ENCODE measurements at regions not wholly inside any gene's neighbourhood (a gene's known extent, or its start where the extent isn't known, plus 50 kb on each side); places are given as distances from the start of the nearest gene placed in this dataset.

DNA sequence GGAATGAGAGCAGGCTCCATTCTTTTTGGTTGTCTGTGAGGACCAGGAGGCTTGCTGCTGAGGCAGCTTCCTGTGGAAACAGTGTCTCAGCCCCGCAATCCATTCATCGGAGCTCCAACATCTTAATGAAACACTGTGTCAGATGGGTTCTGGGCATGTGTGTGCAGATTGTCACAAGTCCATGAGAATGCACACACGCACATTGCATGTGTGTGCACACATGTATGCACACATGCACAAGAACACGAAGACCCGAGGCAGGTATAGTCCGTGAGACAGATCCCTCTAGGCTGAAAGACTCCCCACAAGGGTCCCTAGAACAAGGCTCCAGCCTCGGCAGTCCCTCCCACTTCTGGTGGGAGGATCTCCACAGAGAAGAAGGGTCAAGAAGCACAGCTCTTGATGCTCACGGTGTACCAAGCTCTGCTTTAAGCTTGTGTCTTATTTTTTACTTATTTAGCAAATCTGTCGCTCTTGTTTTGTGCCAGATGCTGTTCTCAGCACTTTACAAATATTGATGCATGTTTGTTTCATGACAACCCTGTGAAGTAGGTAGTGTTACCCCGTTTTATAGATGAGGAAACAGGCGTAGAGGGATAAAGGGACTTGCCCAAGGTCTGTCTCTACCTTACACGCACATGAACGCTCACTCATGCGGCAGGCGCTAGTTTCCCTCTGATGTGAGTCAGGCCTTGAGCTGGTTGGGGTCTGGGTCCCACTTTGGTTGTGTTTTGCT lies 213.1 kb downstream of the SEC14L1 start:
- no peak for DNase-seq (ENCODE audit: extremely low read depth, low read depth)
- TF ChIP-seq, protein P1, sequence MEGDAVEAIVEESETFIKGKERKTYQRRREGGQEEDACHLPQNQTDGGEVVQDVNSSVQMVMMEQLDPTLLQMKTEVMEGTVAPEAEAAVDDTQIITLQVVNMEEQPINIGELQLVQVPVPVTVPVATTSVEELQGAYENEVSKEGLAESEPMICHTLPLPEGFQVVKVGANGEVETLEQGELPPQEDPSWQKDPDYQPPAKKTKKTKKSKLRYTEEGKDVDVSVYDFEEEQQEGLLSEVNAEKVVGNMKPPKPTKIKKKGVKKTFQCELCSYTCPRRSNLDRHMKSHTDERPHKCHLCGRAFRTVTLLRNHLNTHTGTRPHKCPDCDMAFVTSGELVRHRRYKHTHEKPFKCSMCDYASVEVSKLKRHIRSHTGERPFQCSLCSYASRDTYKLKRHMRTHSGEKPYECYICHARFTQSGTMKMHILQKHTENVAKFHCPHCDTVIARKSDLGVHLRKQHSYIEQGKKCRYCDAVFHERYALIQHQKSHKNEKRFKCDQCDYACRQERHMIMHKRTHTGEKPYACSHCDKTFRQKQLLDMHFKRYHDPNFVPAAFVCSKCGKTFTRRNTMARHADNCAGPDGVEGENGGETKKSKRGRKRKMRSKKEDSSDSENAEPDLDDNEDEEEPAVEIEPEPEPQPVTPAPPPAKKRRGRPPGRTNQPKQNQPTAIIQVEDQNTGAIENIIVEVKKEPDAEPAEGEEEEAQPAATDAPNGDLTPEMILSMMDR (IDR thresholded peaks at IDR 0.05; ENCODE audit: low read depth, low read length), result no peak

DNA sequence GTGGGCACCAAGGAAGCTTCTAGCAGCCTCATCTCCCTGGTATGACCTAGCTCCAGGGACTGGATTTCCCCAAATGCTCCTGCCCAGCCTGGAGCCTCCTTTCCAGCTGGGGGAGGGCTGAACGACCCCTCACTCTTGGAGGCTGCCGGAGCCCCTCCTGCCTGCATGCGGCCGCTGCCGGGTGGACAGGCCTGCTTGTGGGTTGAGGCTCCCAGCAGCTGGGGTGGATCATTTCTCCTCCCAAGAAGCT lies 213.6 kb downstream of the SEC14L1 start:
- TF ChIP-seq, protein P1 (IDR thresholded peaks at IDR 0.05; ENCODE audit: low read depth, low read length), result no peak
- DNase-seq (ENCODE audit: extremely low read depth, low read depth), result no peak

DNA sequence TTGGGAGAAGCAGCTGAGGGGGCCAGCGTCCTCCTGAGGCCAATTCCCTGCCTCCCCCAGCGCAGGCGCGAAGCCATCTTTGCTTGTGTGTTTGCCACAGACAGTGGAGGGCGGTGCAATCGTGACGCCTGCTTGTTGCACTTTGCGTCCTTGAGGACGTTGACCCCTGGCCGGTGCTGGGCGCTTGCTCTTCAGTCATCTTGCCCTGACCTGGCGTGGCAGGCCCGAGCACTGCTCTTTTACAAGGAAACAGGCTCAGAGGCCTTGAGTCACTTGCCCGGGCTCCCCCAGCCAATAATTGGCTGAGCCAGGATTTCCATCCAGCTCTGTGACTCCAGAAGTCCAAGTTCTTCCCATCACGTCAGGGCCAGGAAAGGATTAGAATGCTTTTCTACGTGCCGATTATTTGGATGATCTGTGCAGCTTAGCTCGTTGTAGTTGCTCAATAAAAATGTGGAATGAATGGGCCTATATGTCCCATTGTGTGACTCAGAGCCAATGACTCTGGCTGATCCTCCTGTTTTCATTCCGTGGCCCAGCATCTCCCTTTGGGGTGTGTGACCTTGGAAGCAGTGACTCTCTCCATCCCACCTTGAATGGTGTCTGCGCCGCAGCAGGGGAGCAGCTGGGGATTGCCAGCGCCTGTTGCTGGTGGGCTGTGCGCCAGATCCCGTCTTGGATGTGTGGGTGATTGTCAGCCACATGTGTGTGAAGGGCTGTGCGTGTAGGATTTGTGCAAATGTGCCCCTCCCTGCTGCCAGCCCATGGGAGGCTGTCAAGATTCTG lies 214.1 kb downstream of the SEC14L1 start:
- TF ChIP-seq, protein P1 (IDR thresholded peaks at IDR 0.05; ENCODE audit: low read depth, low read length), result no peak; the same call in 1 of the 2 replicates
- DNase-seq (ENCODE audit: extremely low read depth, low read depth), result peak; percentile 87

DNA sequence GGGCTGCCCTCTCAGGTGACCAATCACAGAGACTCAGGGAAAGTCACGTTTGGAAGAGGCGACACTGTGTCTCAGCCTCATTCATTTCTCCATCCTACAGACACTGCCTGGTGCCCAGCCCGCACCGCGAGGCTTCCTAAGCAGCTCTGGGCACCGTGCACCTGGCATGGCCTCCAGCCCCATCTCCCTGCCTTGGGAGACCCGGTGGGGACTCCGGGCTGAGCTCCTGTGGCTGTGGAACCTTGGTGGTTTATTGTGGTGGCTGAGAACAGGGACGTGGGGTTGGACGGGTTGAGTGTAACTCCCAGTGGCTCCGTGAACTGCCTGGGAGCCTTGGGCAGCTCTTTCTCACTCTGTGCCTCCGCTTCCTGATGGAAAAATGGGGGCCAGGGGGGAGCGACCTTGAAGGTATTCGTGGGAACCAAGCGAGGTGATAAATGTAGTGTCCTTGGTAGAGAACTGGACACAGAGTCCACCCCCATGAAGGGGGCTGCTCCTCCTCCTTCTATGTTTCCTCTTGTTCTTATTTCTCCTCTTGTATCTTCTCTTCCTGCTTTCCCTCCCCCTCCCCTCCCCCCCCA lies 215.4 kb downstream of the SEC14L1 start:
- TF ChIP-seq, protein P1 (IDR thresholded peaks at IDR 0.05; ENCODE audit: low read depth, low read length), result no peak
- DNase-seq (ENCODE audit: extremely low read depth, low read depth), result no peak

DNA sequence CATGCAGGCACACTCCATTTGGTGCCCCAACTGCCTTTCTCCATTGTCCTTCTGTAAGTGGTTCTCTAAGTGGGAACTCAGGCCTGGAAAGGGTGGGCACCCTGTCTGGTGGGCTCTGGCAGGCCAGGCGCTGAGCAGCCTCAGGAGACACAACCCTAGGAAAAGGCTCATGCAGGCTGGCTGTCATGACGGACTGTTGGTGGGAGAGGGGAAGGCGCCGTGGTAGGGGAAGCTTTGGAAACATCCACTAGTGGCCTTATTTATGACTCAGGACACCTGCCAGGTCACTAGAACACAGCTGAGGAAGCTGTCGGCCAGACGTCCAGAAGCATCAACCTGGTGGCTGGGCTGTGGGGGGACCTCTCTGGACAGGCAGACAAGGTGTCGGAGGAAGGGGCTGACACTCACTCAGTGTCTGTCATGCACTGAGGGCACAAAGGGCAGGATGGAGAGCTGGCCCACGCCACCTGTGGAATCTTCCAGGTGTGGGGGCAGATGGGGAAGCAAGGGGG lies 216.0 kb downstream of the SEC14L1 start:
- TF ChIP-seq, protein P1 (IDR thresholded peaks at IDR 0.05; ENCODE audit: low read depth, low read length), result no peak
- no peak for DNase-seq (ENCODE audit: extremely low read depth, low read depth)

DNA sequence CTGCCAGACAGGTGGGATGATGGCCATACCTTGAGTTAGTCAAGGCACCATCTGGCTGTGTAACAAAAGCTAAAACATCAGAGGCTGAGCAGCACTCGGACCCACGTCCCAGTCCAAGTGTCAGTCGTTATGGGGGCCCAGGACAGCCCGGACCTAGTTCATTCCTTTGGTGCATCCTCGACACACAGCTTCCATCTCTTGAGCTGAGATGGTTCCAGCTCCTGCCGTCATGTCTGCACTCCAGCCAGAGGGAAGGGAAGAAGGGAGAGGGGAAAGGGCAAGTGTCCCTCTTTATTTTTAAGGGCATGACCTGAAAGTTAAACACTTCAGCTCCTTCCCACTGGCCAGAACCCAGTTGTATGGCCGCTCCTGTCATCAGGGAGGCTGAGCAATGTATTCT lies 218.0 kb downstream of the SEC14L1 start:
- DNase-seq (ENCODE audit: extremely low read depth, low read depth), result no peak
- TF ChIP-seq, protein P1 (IDR thresholded peaks at IDR 0.05; ENCODE audit: low read depth, low read length), result no peak

DNA sequence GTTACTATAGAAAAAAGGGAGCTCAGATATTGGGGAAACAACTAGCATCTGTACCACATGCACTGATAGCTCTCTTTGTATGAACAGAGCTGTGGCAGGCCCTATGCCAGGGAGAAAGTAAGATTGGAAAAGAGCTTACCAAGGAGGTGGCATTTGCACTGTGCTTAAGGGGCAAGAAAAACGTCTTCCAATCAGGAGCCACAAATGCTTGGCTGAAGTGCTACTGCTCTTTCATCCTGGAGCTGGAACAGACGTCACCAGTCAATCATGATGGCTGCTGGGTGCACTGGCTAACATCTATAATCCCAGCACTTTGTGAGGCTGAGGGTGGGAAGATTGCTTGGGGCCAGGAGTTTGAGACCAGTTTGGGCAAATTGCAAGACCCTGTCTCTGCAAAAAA lies 218.5 kb downstream of the SEC14L1 start:
- TF ChIP-seq, protein P1 (IDR thresholded peaks at IDR 0.05; ENCODE audit: low read depth, low read length), result no peak
- no peak for DNase-seq (ENCODE audit: extremely low read depth, low read depth)

All from AG09319 (cell line).